OCI-LY7 (cell line): ENCODE measurements at regions not wholly inside any gene's neighbourhood (a gene's known extent, or its start where the extent isn't known, plus 50 kb on each side); places are given as distances from the start of the nearest gene placed in this dataset.

Experiments
- BruUV-seq: library from RNA; stranded (reverse); fragments of 400-500 nt; replicated peaks from 2 replicates; lab custom pipeline; 2021; lab: Mats Ljungman, UMichigan
- CTCF ChIA-PET: fragments of 300-600 bp; sonication (Branson Sonifier 250); formaldehyde crosslinking; loops from one replicate; lab custom pipeline; 2022; ENCODE audit warnings: antibody characterized with exemption; ENCODE audit not compliant: unreplicated experiment; lab: Charles Lee
- POLR2A ChIA-PET: fragments of 300-600 bp; sonication (Branson Sonifier 250); formaldehyde crosslinking; loops from one replicate; lab custom pipeline; 2022; ENCODE audit warnings: antibody characterized with exemption; lab: Charles Lee
- DNase-seq: peaks from one replicate; pipeline ENCODE4 v3.0.0-alpha.2; 2015; ENCODE audit warnings: low spot score
- H2AFZ ChIP-seq: fragments of 200-600 bp; sonication (generic), shearing (Covaris generic); 2 replicates; pipeline ENCODE4 v1.6.1; 2014; ENCODE audit warnings: mild to moderate bottlenecking, antibody characterized with exemption, low read length, moderate library complexity
- H3K27ac ChIP-seq: fragments of 200-600 bp; sonication (generic); 2 replicates; pipeline ENCODE4 v1.5.1; 2014; ENCODE audit warnings: mixed run types, low read depth, mild to moderate bottlenecking, moderate library complexity, low read length, inconsistent platforms; ENCODE audit not compliant: poor library complexity, severe bottlenecking
- H3K36me3 ChIP-seq: fragments of 200-600 bp; sonication (generic); 2 replicates; pipeline ENCODE4 v1.6.1; 2014; ENCODE audit warnings: mild to moderate bottlenecking, antibody characterized with exemption, low read length, moderate library complexity, mixed read lengths; ENCODE audit not compliant: insufficient read depth
- H3K4me1 ChIP-seq: fragments of 200-600 bp; sonication (generic); 2 replicates; pipeline ENCODE4 v1.5.1; 2014; ENCODE audit warnings: mild to moderate bottlenecking, low read length; ENCODE audit not compliant: insufficient read depth, poor library complexity, severe bottlenecking
- H3K4me2 ChIP-seq: fragments of 200-600 bp; sonication (generic); 2 replicates; pipeline ENCODE4 v1.6.1; 2014; ENCODE audit warnings: mild to moderate bottlenecking, low read length
- H3K4me3 ChIP-seq: fragments of 200-600 bp; sonication (generic); 2 replicates; pipeline ENCODE4 v1.5.1; 2014; ENCODE audit warnings: mild to moderate bottlenecking, low read depth, low read length; ENCODE audit not compliant: poor library complexity, severe bottlenecking
- H3K79me2 ChIP-seq: fragments of 200-600 bp; sonication (generic); 2 replicates; pipeline ENCODE4 v1.6.1; 2016; ENCODE audit warnings: low read depth, mild to moderate bottlenecking, low read length, moderate library complexity, mixed read lengths; ENCODE audit not compliant: insufficient read depth
- H3K9me2 ChIP-seq: fragments of 200-600 bp; sonication (generic); 2 replicates; pipeline ENCODE4 v1.6.1; 2016; ENCODE audit warnings: mild to moderate bottlenecking, low read length, mixed read lengths; ENCODE audit not compliant: insufficient read depth
- H3K9me3 ChIP-seq: fragments of 200-600 bp; sonication (generic); 2 replicates; pipeline ENCODE4 v1.6.1; 2014; ENCODE audit warnings: mild to moderate bottlenecking, mixed run types, low read length, mixed read lengths
- H4K20me1 ChIP-seq: fragments of 200-600 bp; sonication (generic); 2 replicates; pipeline ENCODE4 v1.6.1; 2014; ENCODE audit warnings: mild to moderate bottlenecking, antibody characterized with exemption, low read length, moderate library complexity, mixed read lengths; ENCODE audit not compliant: insufficient read depth
- CTCF ChIP-seq: fragments of 200-600 bp; sonication (generic); conservative IDR thresholded peaks from 2 replicates; pipeline ENCODE4 v1.5.1; 2014; ENCODE audit warnings: mild to moderate bottlenecking, antibody characterized with exemption, low read length, moderate library complexity, mixed read lengths
- EZH2phosphoT487 ChIP-seq: fragments of 200-600 bp; sonication (generic); IDR thresholded peaks from 2 replicates; pipeline ENCODE4 v1.6.1; 2018; ENCODE audit warnings: low read depth, borderline replicate concordance, mild to moderate bottlenecking, mixed run types, antibody characterized with exemption, low read length, moderate library complexity, mixed read lengths
- intact Hi-C: fragments of 100-400 bp; cut with micrococcal nuclease; formaldehyde crosslinking; loops from one replicate; pipeline ENCODE4 v1.10.0; 2022; ENCODE audit not compliant: unreplicated experiment

- H3K9me3 ChIP-seq = no peaks in the 10 kb centered on the region
- no peak overlapping the region for H3K27ac ChIP-seq
- H3K4me3 ChIP-seq = no peak overlapping the region
- H3K79me2 ChIP-seq = no peaks in the 10 kb centered on the region
- intact Hi-C loops = no loop called here
- H3K4me1 ChIP-seq = no peaks in the 10 kb centered on the region
- no TSS peak for BruUV-seq
- H3K36me3 ChIP-seq = no peaks in the 10 kb centered on the region
- H2AFZ ChIP-seq = no peak overlapping the region
- POLR2A ChIA-PET = interaction anchor here (0.6 to 0.9 kb wide), 2 partner anchors 18 to 252 kb away, joined by 3 read pairs; no protein-coding TSS in a partner anchor
- DNase-seq = no peak
- CTCF ChIA-PET = no interaction called here
- no peaks in the 10 kb centered on the region for H3K9me2 ChIP-seq
- H3K4me2 ChIP-seq = no peak overlapping the region
- no peaks in the 10 kb centered on the region for H4K20me1 ChIP-seq
- TF ChIP-seq EZH2phosphoT487 (no peak), CTCF (no peak)
Measured at GRCh38 chr18:22538426-22538825, 120.7 kb upstream of the CTAGE1 start.

GRCh38 chr18:22539051-22539765 is 121.5 kb upstream of the CTAGE1 start:
- Histone ChIP-seq H3K4me3 (no peak overlapping the region), H3K9me3 (no peaks in the 10 kb centered on the region), H3K36me3 (no peaks in the 10 kb centered on the region), H3K79me2 (no peaks in the 10 kb centered on the region), H2AFZ (no peak overlapping the region), H3K4me1 (no peaks in the 10 kb centered on the region), H4K20me1 (no peaks in the 10 kb centered on the region), H3K27ac (no peak overlapping the region), H3K9me2 (no peaks in the 10 kb centered on the region), H3K4me2 (no peak overlapping the region)
- ChIA-PET POLR2A (no interaction called here), CTCF (no interaction called here)
- intact Hi-C loops = no loop called here
- DNase-seq = no peak
- TF ChIP-seq EZH2phosphoT487 (no peak), CTCF (no peak)
- BruUV-seq = no TSS peak

- Histone ChIP-seq H3K9me3 (no peaks in the 10 kb centered on the region), H3K79me2 (no peaks in the 10 kb centered on the region), H3K4me1 (no peaks in the 10 kb centered on the region), H2AFZ (no peak overlapping the region), H4K20me1 (no peaks in the 10 kb centered on the region), H3K36me3 (no peaks in the 10 kb centered on the region), H3K4me3 (no peak overlapping the region), H3K9me2 (no peaks in the 10 kb centered on the region), H3K4me2 (no peak overlapping the region), H3K27ac (no peak overlapping the region)
- no peak for TF ChIP-seq CTCF
- no peak for TF ChIP-seq EZH2phosphoT487
- DNase-seq = no peak
- CTCF ChIA-PET = no interaction called here
- BruUV-seq = no TSS peak
- POLR2A ChIA-PET = no interaction called here
- intact Hi-C loops = no loop called here
Measured at GRCh38 chr18:22541232-22541631, 123.5 kb upstream of the CTAGE1 start.
